Activated T-cell treated with anti-CD3 and anti-CD28 coated beads, Interleukin-2, amount 50 U/mL, for 72 hours (primary cell): ENCODE measurements at regions not wholly inside any gene's neighbourhood (a gene's known extent, or its start where the extent isn't known, plus 50 kb on each side); places are given as distances from the start of the nearest gene placed in this dataset.
"Not testable (repeated sequence)": the region's sequence is repeated elsewhere in the genome, so short reads cannot be mapped to it uniquely, and the experiment has no call there.

Source experiments
- ATAC-seq, 2 donors: fragments of 150-1000 bp; cut with Tn5 transposase; replicated peaks in 1 of 2; 2 replicates each; pipeline ENCODE4 v1.10.0; 2021; ENCODE audit warnings: moderate library complexity in 2 of 2, mild to moderate bottlenecking in 1 of 2
- DNase-seq, 2 donors: peaks; one replicate each; pipeline ENCODE4 v3.0.0; 2021 to 2022; ENCODE audit warnings: mixed read lengths in 1 of 2
- H3K27ac Mint-ChIP-seq: one replicate; pipeline ENCODE4 v1.8.0; 2022; ENCODE audit warnings: mild to moderate bottlenecking, moderate library complexity, mixed read lengths
- H3K27me3 Mint-ChIP-seq: one replicate; pipeline ENCODE4 v1.8.0; 2022; ENCODE audit warnings: low read depth, mixed read lengths
- H3K36me3 Mint-ChIP-seq, 2 donors: one replicate each; pipeline ENCODE4 v1.8.0; 2022; ENCODE audit warnings: mixed read lengths in 2 of 2, mild to moderate bottlenecking in 1 of 2; ENCODE audit not compliant: insufficient read depth in 2 of 2
- H3K4me1 Mint-ChIP-seq: one replicate; pipeline ENCODE4 v1.8.0; 2022; ENCODE audit warnings: low read depth, mixed read lengths
- H3K4me3 Mint-ChIP-seq, 2 donors: one replicate each; pipeline ENCODE4 v1.8.0; 2022; ENCODE audit warnings: mild to moderate bottlenecking in 2 of 2, mixed read lengths in 2 of 2, moderate library complexity in 2 of 2
- H3K9me3 Mint-ChIP-seq, 2 donors: one replicate each; pipeline ENCODE4 v1.8.0; 2022; ENCODE audit warnings: mixed read lengths in 2 of 2

DNA sequence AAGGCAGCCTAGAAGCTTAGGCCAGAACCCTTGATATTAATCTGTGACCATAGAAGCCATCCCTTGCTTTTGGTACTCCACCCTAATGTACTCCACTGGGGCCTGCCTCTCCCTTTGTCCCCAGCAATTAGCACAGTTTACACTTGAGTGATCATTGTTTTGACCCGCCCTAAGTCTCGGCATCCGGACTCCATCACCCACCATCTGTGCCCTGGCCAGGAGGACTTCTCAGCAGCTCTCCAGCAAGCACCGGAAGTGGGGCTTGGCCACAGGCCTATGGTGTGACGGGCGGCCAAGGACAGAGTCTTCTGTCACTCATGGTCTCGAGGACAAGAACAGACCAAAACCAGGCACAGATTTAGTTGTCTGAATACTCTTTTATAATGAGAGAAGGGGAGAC is 126.5 kb upstream of the NTF3 start:
- no peaks in the 10 kb centered on the region for H3K4me1 Mint-ChIP-seq

DNA sequence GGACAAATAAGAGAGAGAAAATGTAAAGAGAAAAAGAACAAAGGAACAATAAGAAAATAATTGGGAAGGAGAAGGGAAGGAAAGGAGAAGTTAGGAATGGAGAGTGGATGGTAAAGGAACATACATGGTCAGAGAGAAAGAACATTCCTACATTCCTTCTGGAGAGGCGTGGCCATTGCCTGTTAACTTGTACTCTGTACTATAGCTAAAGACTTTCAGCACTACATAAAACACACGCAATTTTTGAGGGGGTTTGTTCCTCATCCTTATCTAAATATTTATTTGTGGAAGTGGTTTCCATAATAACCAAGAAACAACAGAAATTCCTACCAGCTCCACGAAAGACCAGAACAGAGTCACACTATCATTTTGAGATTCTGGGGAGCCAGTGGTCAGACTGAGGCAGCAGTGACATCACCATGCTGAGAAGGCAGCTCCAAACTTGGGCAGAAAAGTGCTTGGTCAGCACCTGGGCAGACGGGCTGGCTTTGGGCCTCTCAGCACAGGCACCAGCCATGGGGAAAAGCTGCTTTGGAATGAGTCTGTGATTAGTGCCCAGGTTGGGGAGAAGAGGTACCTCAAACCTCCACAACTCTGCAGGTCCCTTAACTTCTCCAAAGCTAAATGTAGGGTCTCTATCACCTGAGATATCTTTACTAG is 125.9 kb upstream of the NTF3 start:
- no peak for ATAC-seq
- H3K27me3 Mint-ChIP-seq = peaks cover 7% of the 10 kb centered on the region
- no peak overlapping the region for H3K27ac Mint-ChIP-seq

More for the DNA sequence above, 126.5 kb upstream of the NTF3 start:
- Mint-ChIP-seq H3K27ac (no peak overlapping the region), H3K27me3 (peaks cover 7% of the 10 kb centered on the region), H3K4me3 (no peak overlapping the region), H3K36me3 (no peaks in the 10 kb centered on the region), H3K9me3 (peaks cover 0 to 3% of the 10 kb centered on the region in 2 donors)
- ATAC-seq (no peak), DNase-seq (no peak)

DNA sequence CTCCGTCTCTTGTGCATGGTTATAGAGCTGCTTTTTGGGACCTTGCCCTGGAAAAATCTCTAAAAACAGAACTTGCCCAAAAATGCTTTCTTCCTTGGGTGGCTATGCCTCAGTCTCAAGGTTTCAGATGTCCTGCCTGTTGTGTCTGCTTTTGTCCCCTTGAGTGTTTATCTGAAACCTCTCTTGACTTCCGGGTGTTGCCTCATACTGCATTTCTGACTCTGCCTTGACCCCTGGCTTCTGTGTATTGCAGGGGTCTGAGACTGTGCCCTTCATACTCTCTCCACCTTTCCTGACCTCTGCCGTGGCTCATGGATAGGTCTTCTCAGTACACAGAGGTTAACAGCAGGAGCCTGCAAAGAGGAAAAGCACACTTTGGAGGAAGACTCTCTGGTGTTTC is 124.8 kb upstream of the NTF3 start:
- Mint-ChIP-seq H3K4me3 (no peak overlapping the region), H3K9me3 (no peaks in the 10 kb centered on the region), H3K27me3 (peaks cover 4% of the 10 kb centered on the region), H3K27ac (no peak overlapping the region), H3K4me1 (no peaks in the 10 kb centered on the region), H3K36me3 (no peaks in the 10 kb centered on the region)
- ATAC-seq (no peak), DNase-seq (no peak)

More for the DNA sequence above, 125.9 kb upstream of the NTF3 start:
- Mint-ChIP-seq H3K4me3 (no peak overlapping the region), H3K9me3 (peaks cover 0 to 3% of the 10 kb centered on the region in 2 donors), H3K36me3 (no peaks in the 10 kb centered on the region), H3K4me1 (no peaks in the 10 kb centered on the region)
- DNase-seq = no peak

DNA sequence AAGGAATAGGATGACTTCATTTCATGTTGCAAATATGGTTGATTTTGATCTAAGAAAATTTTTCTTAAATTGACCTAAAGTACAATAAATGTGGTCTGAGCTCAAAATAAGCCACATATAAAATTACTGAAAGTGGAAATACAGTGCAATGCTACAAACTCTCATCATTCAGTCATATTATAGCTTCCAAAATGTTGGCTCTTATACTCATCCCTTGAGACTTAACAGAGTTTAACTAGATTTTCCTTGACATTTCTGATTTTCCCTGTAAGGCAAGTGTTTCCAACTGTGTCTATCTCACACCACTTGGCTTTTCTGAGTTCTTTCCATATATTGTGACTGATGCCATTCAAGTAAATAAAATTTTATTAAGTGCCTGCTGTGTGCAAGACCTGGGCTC is 123.7 kb upstream of the NTF3 start:
- Mint-ChIP-seq H3K9me3 (no peaks in the 10 kb centered on the region), H3K27me3 (no peaks in the 10 kb centered on the region), H3K36me3 (no peaks in the 10 kb centered on the region), H3K4me1 (no peaks in the 10 kb centered on the region), H3K4me3 (no peak overlapping the region), H3K27ac (no peak overlapping the region)
- DNase-seq (no peak), ATAC-seq (no peak)

DNA sequence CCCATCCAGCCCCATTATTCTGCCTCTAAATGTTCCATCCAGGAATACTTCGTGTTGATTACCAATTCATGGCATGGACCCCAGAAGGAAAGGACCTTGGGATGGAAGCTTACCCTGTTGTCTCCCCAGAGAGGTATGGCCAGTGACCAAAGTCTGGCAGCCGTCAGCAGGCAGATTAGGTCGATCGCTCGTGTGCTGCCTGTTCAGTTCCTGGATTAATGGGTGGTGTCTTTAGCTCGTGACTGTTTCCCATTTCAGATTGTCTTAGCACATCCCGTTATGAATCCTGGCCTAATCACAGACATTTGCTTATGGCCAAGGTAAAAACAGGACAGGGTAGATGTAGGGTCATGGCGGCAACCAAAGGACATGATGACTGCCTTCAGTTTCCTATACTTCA is 122.9 kb upstream of the NTF3 start:
- ATAC-seq (no peak), DNase-seq (no peak)
- Mint-ChIP-seq H3K27me3 (no peaks in the 10 kb centered on the region), H3K4me1 (no peaks in the 10 kb centered on the region), H3K27ac (no peak overlapping the region), H3K9me3 (no peaks in the 10 kb centered on the region), H3K36me3 (no peaks in the 10 kb centered on the region), H3K4me3 (no peak overlapping the region)

DNA sequence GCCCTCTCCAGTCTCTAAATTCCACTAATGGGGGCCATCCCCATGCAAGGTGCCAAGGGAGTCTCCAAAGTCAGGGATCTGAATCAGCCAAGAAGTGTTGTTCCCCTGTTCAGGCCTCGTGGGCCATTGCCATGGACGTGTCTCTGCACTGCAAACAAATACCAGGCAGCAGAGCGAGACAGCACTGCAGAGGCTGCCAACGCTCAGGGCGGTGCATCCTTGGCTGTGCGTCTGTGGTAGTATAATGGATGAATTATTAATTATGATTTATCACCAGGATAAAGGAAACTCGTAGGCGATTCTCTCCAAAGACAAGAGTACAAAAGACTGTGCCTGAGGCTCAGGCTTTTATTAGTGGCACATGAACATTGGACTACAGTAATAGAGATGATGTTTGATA is 122.3 kb upstream of the NTF3 start:
- no peak overlapping the region for H3K27ac Mint-ChIP-seq
- no peaks in the 10 kb centered on the region for H3K4me1 Mint-ChIP-seq
- no peaks in the 10 kb centered on the region for H3K27me3 Mint-ChIP-seq
- DNase-seq (no peak), ATAC-seq (no peak)
- no peak overlapping the region for H3K4me3 Mint-ChIP-seq
- no peaks in the 10 kb centered on the region for H3K36me3 Mint-ChIP-seq
- no peaks in the 10 kb centered on the region for H3K9me3 Mint-ChIP-seq

DNA sequence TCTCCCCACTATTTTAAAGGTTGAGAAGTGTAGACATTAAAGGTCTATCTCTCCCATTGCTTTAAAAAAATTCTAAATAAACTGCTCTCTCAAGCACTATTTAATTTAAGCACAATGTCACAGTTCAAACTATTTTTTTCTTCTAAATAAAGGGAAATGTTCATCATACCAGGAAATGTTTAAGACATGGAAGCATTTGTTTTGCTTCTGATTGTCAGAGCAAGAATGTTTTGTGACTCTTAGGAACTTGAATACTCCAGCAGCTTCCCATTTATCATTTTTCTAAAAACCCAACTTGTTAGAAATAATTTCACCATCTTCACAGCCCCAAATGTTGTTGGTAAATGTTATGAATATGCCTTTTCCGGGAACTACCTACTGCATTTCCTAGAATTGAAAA is 121.8 kb upstream of the NTF3 start:
- H3K4me1 Mint-ChIP-seq = no peaks in the 10 kb centered on the region
- DNase-seq = no peak
- no peak overlapping the region for H3K4me3 Mint-ChIP-seq
- H3K36me3 Mint-ChIP-seq = no peaks in the 10 kb centered on the region
- H3K27ac Mint-ChIP-seq = no peak overlapping the region
- no peak for ATAC-seq
- no peaks in the 10 kb centered on the region for H3K9me3 Mint-ChIP-seq
- no peaks in the 10 kb centered on the region for H3K27me3 Mint-ChIP-seq

DNA sequence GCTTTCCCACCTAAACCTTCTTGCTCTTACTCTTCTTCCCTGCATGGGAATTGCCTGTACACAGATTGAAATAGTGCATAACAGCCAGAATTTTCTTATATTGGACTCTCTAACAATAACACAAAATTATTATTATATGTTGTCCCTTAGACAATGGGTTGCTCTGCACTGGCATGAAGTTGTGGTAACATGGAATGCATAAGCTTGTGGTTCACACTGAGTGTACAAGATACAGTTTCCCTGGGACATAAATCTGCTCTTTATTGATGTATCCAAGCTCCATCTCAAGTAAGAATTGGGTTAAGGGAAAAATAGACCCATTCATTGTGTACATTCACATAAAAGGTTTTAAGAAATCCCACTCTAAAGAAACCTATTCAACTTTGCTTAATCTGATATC is 114.4 kb upstream of the NTF3 start:
- no peak for ATAC-seq
- H3K9me3 Mint-ChIP-seq = peaks cover 4% of the 10 kb centered on the region in 2 donors
- peaks cover 0 to 2% of the 10 kb centered on the region in 2 donors for H3K36me3 Mint-ChIP-seq
- no peak for DNase-seq
- H3K4me3 Mint-ChIP-seq = no peak overlapping the region
- H3K27me3 Mint-ChIP-seq = no peaks in the 10 kb centered on the region
- H3K4me1 Mint-ChIP-seq = no peaks in the 10 kb centered on the region
- no peak overlapping the region for H3K27ac Mint-ChIP-seq

DNA sequence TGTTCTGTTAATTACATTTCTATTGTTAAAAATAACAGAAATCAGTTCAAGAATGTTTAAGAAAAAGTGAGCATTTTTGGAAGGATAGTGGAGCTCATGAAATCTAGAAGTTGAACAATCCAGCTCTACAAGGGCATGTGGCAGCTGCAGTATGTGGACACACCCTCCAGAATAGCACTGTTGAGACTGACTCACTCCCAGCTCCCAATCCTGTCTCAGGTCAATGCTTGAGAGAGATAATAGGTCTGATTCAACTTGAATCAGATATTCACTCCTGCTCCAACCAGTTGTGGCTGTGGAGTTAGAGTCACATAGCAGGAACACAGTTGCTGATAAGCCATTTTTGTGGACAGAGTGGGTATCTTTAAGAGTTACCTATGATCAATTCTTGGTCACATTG is 113.0 kb upstream of the NTF3 start:
- Mint-ChIP-seq H3K4me1 (no peaks in the 10 kb centered on the region), H3K4me3 (no peak overlapping the region), H3K27me3 (no peaks in the 10 kb centered on the region), H3K9me3 (peaks cover 4 to 7% of the 10 kb centered on the region in 2 donors), H3K27ac (no peak overlapping the region), H3K36me3 (peaks cover 0 to 2% of the 10 kb centered on the region in 2 donors)
- DNase-seq (no peak), ATAC-seq (no peak)

DNA sequence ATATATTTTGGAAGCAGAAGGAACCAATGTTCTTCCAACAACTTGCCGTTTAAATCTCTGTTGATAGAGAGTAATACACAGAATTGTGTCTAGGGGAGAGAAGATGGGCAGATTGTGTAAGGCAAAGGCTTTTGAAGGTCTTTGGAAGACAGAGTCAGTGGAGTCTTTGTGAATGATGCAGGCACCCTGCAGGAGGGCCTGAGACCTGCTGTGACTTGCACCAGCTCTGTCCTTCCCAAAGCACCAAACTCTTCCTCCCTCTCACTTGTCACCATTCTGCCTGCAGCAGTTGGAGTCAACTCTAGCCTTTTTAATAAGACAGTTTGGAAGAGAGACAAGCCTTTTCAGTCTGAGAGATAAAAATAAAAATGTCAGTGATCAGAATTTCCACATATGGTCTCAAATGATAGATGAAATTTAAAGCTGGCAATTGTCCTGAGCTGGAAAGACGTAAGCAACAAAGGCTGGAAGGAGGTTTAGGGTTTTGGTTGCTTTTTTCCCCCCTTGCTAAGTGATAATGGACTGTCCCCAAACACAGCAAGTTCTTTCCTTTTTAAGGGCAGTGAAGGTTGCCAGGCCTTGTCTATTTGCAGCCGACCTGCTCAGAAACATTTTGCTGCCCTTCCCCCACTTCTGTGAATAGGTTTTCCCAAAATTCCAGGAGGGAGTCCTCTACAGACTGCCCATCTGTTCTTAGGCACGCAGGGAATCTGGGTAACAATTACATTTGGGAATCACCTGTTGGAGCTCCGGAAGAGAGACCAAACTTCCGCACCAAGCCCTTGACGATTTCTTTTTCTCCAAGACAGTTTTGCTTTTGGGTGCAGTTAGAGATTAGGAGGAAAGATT is 103.0 kb upstream of the NTF3 start:
- no peaks in the 10 kb centered on the region for H3K27me3 Mint-ChIP-seq
- no peaks in the 10 kb centered on the region for H3K4me1 Mint-ChIP-seq
- no peak overlapping the region for H3K27ac Mint-ChIP-seq
- ATAC-seq (no peak), DNase-seq (no peak)
- peaks cover 0 to 4% of the 10 kb centered on the region in 2 donors for H3K9me3 Mint-ChIP-seq
- no peak overlapping the region for H3K4me3 Mint-ChIP-seq
- H3K36me3 Mint-ChIP-seq = peaks cover 0 to 2% of the 10 kb centered on the region in 2 donors

DNA sequence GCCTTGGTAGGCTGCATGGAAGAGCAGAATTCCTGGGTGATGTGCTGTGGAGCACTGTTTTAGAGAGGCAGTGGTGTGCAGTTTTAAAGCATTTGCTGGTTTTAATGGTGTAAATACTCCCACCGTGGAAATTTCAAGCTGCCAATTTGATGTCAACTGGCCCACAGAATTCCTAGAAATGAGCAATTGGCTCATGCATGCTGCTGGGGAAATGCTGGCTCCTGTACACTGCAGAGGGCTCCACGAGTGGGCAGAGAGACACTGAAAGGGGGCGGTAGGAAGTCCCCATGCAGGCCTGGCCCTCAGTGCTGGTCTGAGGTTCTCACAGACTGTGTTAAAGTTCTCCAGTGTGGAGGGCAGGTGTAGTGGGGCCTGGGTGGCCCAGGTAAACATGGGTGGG is 99.4 kb upstream of the NTF3 start:
- DNase-seq (no peak), ATAC-seq (no peak)
- H3K27me3 Mint-ChIP-seq = no peaks in the 10 kb centered on the region
- H3K27ac Mint-ChIP-seq = no peak overlapping the region
- no peaks in the 10 kb centered on the region for H3K9me3 Mint-ChIP-seq
- no peak overlapping the region for H3K4me3 Mint-ChIP-seq
- H3K4me1 Mint-ChIP-seq = no peaks in the 10 kb centered on the region
- no peaks in the 10 kb centered on the region for H3K36me3 Mint-ChIP-seq

DNA sequence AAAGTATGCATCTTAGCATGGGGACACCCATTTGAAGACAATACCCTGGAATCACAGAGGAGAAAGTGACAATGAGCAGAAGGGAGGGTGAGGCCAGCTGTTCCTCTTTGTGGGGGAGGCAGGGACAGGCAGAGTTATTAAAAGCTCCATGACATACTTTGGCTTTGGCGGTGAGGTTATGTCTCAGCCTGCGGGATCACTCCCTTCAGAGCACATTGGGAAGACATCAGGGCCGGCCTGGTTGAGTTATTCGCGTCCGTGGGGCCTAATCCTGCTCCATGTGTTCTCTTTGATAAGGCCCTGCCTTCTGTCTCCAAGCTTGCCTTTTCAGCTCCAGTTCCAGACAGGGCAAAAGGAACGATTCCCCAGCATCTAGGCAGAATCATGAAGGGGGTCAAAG is 98.8 kb upstream of the NTF3 start:
- no peak for ATAC-seq
- DNase-seq = no peak
- Mint-ChIP-seq H3K27ac (no peak overlapping the region), H3K4me1 (no peaks in the 10 kb centered on the region), H3K27me3 (no peaks in the 10 kb centered on the region), H3K4me3 (no peak overlapping the region), H3K9me3 (no peaks in the 10 kb centered on the region), H3K36me3 (no peaks in the 10 kb centered on the region)

DNA sequence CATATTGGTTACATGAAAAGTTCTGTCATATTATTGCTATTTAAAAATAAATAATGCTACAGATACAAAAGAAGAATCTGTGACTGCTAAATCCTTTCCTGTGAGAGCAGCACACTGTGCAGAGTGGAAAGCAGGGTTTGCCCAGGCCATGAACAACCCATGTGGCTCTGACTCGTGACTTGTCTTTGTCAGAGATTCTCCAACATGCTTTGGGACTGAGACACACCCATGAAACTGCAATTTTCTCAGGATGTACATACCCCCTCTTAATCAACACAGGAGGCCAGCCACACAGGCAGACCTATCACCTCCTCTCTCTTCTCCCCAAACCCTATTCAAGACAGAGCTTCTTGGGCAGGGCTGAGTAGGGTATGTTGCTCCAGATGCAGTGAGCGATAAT is 96.8 kb upstream of the NTF3 start:
- no peaks in the 10 kb centered on the region for H3K36me3 Mint-ChIP-seq
- DNase-seq (no peak), ATAC-seq (no peak)
- peaks cover 0 to 2% of the 10 kb centered on the region in 2 donors for H3K9me3 Mint-ChIP-seq
- H3K27me3 Mint-ChIP-seq = no peaks in the 10 kb centered on the region
- H3K27ac Mint-ChIP-seq = no peak overlapping the region
- no peaks in the 10 kb centered on the region for H3K4me1 Mint-ChIP-seq
- H3K4me3 Mint-ChIP-seq = no peak overlapping the region

DNA sequence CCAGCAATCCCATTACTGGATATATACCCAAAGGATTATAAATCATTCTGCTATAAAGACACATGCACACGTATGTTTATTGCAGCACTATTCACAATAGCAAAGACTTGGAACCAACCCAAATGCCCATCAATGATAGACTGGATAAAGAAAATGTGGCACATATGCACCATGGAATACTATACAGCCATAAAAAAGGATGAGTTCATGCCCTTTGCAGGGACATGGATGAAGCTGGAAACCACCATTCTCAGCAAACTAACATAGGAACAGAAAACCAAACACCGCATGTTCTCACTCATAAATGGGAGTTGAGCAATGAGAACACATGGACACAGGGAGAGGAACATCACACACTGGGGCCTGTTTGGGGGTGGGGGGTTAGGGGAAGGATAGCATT is 90.8 kb upstream of the NTF3 start:
- not testable (repeated sequence) for H3K27me3 Mint-ChIP-seq, H3K4me3 Mint-ChIP-seq, H3K36me3 Mint-ChIP-seq, H3K4me1 Mint-ChIP-seq, ATAC-seq, H3K27ac Mint-ChIP-seq, H3K9me3 Mint-ChIP-seq, DNase-seq
